ENCODE measurements at regions not wholly inside any gene's neighbourhood (a gene's known extent, or its start where the extent isn't known, plus 50 kb on each side); places are given as distances from the start of the nearest gene placed in this dataset.
"Not testable (repeated sequence)": the region's sequence is repeated elsewhere in the genome, so short reads cannot be mapped to it uniquely, and the experiment has no call there.

DNA sequence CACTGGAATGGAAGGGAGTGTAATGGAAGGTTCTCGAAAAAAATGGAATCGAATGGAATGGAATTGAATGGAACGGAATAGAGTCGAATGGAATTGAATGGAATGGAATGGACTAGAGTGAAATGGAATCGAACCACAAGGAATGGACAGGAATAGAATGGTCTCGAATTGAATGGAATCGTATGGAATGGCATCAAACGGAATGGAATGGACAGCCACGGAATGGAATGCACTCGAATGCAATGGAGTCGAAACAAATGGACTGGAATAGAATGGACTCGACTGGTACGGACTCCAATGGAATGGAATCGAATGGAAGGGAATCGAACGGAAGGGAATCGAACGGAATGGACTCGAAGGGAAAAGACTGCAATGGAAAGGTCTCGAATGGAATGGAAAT lies 31055.5 kb downstream of the CDY1 start:
- H3K9me3 Mint-ChIP-seq; H3K4me3 ChIP-seq (ENCODE audit: low read length); H3K4me1 Mint-ChIP-seq; H3K36me3 Mint-ChIP-seq; H3K27ac ChIP-seq (ENCODE audit: low read length); DNase-seq; H3K4me3 Mint-ChIP-seq; H3K4me1 ChIP-seq (ENCODE audit: control insufficient read depth, insufficient read depth, low read length); H3K9me3 ChIP-seq (ENCODE audit: control insufficient read depth, insufficient read depth, low read length); intact Hi-C loops (cut with micrococcal nuclease); H3K36me3 ChIP-seq (ENCODE audit: control insufficient read depth, insufficient read depth, low read length); H3K27me3 Mint-ChIP-seq (ENCODE audit: low read depth in 2 of 2); H3K27me3 ChIP-seq (ENCODE audit: control insufficient read depth, insufficient read depth, low read length); ATAC-seq; H3K27ac Mint-ChIP-seq: not testable (repeated sequence)
- WGBS (ENCODE audit: insufficient coverage) = 83% methylated on average over 1 of the region's 20 CpGs

DNA sequence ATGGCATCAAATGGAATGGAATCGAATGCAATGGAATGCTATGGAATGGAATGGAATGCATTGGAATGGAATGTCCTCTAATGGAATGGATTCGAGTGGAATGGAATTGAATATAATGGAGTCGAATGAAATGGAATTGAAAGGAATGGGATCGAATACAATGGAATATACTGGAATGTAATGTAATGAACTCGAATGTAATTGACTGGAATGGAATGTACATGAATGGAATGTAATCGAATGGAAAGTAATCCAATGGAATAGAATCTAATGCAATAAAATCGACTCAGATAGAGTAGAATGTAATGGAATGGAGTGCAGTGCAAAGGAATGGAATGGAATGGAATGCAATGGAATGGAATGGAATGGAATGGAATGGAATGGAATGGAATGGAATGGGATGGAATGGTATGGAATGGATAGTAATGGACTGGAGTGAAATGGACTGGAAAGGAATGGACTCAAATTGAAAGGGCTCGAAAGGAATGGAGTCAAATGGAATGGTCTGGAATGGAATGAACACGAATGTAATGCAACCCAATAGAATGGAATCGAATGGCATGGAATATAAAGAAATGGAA lies 31056.2 kb downstream of the CDY1 start:
- intact Hi-C loops (cut with micrococcal nuclease); H3K9me3 ChIP-seq (ENCODE audit: control insufficient read depth, insufficient read depth, low read length); H3K36me3 ChIP-seq (ENCODE audit: control insufficient read depth, insufficient read depth, low read length); DNase-seq; H3K27ac ChIP-seq (ENCODE audit: low read length); H3K4me3 ChIP-seq (ENCODE audit: low read length); ATAC-seq; H3K27ac Mint-ChIP-seq; H3K4me3 Mint-ChIP-seq; H3K4me1 Mint-ChIP-seq; H3K36me3 Mint-ChIP-seq; H3K4me1 ChIP-seq (ENCODE audit: control insufficient read depth, insufficient read depth, low read length); H3K27me3 ChIP-seq (ENCODE audit: control insufficient read depth, insufficient read depth, low read length); H3K27me3 Mint-ChIP-seq (ENCODE audit: low read depth in 2 of 2); H3K9me3 Mint-ChIP-seq: not testable (repeated sequence)
- WGBS (ENCODE audit: insufficient coverage) = no CpG with 5 or more reads among the region's 10 CpGs

- H3K27ac ChIP-seq (ENCODE audit: low read length); H3K4me1 ChIP-seq (ENCODE audit: control insufficient read depth, insufficient read depth, low read length); H3K9me3 Mint-ChIP-seq; H3K27me3 ChIP-seq (ENCODE audit: control insufficient read depth, insufficient read depth, low read length); H3K4me1 Mint-ChIP-seq; H3K36me3 Mint-ChIP-seq; H3K9me3 ChIP-seq (ENCODE audit: control insufficient read depth, insufficient read depth, low read length); H3K27ac Mint-ChIP-seq; ATAC-seq; H3K4me3 ChIP-seq (ENCODE audit: low read length); H3K27me3 Mint-ChIP-seq (ENCODE audit: low read depth in 2 of 2); H3K36me3 ChIP-seq (ENCODE audit: control insufficient read depth, insufficient read depth, low read length); intact Hi-C loops (cut with micrococcal nuclease); H3K4me3 Mint-ChIP-seq: not testable (repeated sequence)
- 55% methylated on average over 3 of the region's 6 CpGs for WGBS (ENCODE audit: insufficient coverage)
- DNase-seq = peak in 1 of 2 donors; percentile 14
These were observed 31063.5 kb downstream of the CDY1 start for GRCh38 chrY:56685381-56685780.

All from natural killer cell (primary cell).